ENCODE measurements at regions not wholly inside any gene's neighbourhood (a gene's known extent, or its start where the extent isn't known, plus 50 kb on each side); places are given as distances from the start of the nearest gene placed in this dataset.

DNA sequence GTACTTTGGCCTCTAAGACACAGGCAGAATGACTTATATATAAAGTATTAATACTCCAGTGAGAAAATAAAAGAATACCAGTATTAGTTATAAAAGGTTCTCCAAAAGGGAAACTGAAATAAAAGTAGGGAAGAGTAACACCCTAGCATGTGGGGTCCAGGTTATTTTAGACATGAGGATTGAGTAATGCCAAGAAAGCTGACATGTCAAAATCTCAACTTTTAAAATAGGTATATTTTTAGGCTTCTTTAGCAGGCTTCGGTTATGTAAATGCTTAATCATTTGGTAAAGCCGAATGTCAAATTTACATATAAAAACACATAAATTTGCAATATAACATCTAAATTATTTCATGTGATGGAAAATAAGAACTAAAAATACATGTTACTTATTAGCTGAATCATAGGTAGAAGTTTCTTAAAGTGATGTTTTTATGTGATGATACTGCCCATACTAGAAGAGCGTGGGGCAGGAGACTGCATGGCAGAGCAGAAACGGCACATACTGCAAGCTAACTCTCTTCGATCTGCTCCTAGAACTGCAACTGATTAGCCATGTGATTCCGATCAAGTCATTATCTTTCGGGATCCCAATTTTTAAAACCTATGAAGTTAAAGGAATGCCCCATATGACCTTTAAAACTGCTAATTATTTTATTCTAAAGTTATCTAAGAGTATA is 129.4 kb upstream of the DST start:
- H3K4me3 ChIP-seq = no peak overlapping the region
- DNase-seq (no peak), ATAC-seq (peak in 3 of 8 donors; percentile 16 to 50 (median 50))
- H3K9me3 ChIP-seq = no peaks in the 10 kb centered on the region
- intact Hi-C loops (cut with DNase I) = no loop called here
- H3K27me3 ChIP-seq = no peaks in the 10 kb centered on the region
- TF ChIP-seq, protein P1, sequence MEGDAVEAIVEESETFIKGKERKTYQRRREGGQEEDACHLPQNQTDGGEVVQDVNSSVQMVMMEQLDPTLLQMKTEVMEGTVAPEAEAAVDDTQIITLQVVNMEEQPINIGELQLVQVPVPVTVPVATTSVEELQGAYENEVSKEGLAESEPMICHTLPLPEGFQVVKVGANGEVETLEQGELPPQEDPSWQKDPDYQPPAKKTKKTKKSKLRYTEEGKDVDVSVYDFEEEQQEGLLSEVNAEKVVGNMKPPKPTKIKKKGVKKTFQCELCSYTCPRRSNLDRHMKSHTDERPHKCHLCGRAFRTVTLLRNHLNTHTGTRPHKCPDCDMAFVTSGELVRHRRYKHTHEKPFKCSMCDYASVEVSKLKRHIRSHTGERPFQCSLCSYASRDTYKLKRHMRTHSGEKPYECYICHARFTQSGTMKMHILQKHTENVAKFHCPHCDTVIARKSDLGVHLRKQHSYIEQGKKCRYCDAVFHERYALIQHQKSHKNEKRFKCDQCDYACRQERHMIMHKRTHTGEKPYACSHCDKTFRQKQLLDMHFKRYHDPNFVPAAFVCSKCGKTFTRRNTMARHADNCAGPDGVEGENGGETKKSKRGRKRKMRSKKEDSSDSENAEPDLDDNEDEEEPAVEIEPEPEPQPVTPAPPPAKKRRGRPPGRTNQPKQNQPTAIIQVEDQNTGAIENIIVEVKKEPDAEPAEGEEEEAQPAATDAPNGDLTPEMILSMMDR (IDR thresholded peaks at IDR 0.05) = no peak
- H3K36me3 ChIP-seq = no peaks in the 10 kb centered on the region
- peaks cover 0 to 89% (median 64%) of the 10 kb centered on the region in 9 donors for H3K4me1 ChIP-seq
- 68 to 76% methylated on average over 7 of the region's 7 CpGs for WGBS, 2 donors
- H3K27ac ChIP-seq = peak overlapping the region in 8 of 10 donors; percentile 28 to 75 (median 63)

GRCh38 chr6:56771189-56771588 is 128.5 kb upstream of the DST start:
- ATAC-seq (peak in 4 of 8 donors; percentile 51 to 70 (median 60)), DNase-seq (no peak)
- no peak overlapping the region for H3K4me3 ChIP-seq
- peak overlapping the region in 9 of 10 donors; percentile 0 to 75 (median 63) for H3K27ac ChIP-seq
- peaks cover 0 to 91% (median 60%) of the 10 kb centered on the region in 9 donors for H3K4me1 ChIP-seq
- TF ChIP-seq, protein P1 (IDR thresholded peaks at IDR 0.05) = no peak
- H3K36me3 ChIP-seq = no peaks in the 10 kb centered on the region
- no peaks in the 10 kb centered on the region for H3K27me3 ChIP-seq
- intact Hi-C loops (cut with DNase I) = no loop called here
- no peaks in the 10 kb centered on the region for H3K9me3 ChIP-seq

- no peak for ATAC-seq
- H3K4me3 ChIP-seq = no peak overlapping the region
- intact Hi-C loops (cut with DNase I) = no loop called here
- TF ChIP-seq, protein P1 (IDR thresholded peaks at IDR 0.05) = no peak
- no peaks in the 10 kb centered on the region for H3K27me3 ChIP-seq
- no peak for DNase-seq
- peak overlapping the region in 7 of 10 donors; percentile 28 to 75 (median 63) for H3K27ac ChIP-seq
- no peaks in the 10 kb centered on the region for H3K9me3 ChIP-seq
- H3K36me3 ChIP-seq = no peaks in the 10 kb centered on the region
- 85 to 91% methylated on average over 2 of the region's 2 CpGs for WGBS, 2 donors
- peaks cover 3 to 91% (median 60%) of the 10 kb centered on the region in 9 donors for H3K4me1 ChIP-seq
Measured at GRCh38 chr6:56770011-56770520, 127.4 kb upstream of the DST start.

- no peak overlapping the region for H3K4me3 ChIP-seq
- 61 to 66% methylated on average over 4 of the region's 4 CpGs for WGBS, 2 donors
- no peaks in the 10 kb centered on the region for H3K36me3 ChIP-seq
- TF ChIP-seq, protein P1 (IDR thresholded peaks at IDR 0.05) = peak in 6 of 9 donors; percentile 13 to 51 (median 38)
- no peaks in the 10 kb centered on the region for H3K9me3 ChIP-seq
- ATAC-seq (peak in 4 of 8 donors; percentile 33 to 50 (median 38)), DNase-seq (no peak)
- intact Hi-C loops (cut with DNase I) = loop anchor here in 9 of 10 donors (2.0 to 10.0 kb wide), 7 partner anchors 39 to 133 kb away; no protein-coding TSS in a partner anchor
- H3K27ac ChIP-seq = peak overlapping the region in 7 of 10 donors; percentile 13 to 63 (median 25)
- H3K4me1 ChIP-seq = peaks cover 3 to 92% (median 64%) of the 10 kb centered on the region in 9 donors
- H3K27me3 ChIP-seq = no peaks in the 10 kb centered on the region
Measured at GRCh38 chr6:56767892-56768531, 125.3 kb upstream of the DST start.

Data from heart right ventricle (tissue), 16 donors.